ENCODE measurements at regions not wholly inside any gene's neighbourhood (a gene's known extent, or its start where the extent isn't known, plus 50 kb on each side); places are given as distances from the start of the nearest gene placed in this dataset.

GRCh38 chr14:25750436-25750835, 700.5 kb upstream of the STXBP6 start:
- TF ChIP-seq CTCF (IDR thresholded peaks at IDR 0.05) (no peak), EP300 (IDR thresholded peaks at IDR 0.05) (no peak)

Data from ovary (tissue), 3 donors.